ENCODE measurements at regions not wholly inside any gene's neighbourhood (a gene's known extent, or its start where the extent isn't known, plus 50 kb on each side); places are given as distances from the start of the nearest gene placed in this dataset.

DNA sequence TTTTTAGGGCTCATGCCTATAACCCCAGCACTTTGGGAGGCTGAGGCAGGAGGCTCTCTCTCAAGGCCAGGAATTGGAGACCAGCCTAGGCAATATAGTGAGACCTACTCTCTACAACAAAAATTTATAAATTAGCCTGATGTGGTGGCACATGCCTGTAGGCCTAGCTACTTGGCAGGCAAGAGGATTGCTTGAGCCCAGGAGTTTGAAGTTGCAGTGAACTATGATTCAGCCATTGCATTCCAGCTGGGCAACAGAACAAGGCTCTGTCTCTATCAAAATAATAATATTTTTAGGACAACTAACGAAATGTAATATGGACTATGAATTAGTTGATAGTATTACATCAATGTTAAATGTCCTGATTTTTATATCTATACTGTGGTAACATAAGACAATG, 68.8 kb upstream of the ARID1A start:
- Histone ChIP-seq H3K36me3 (replicated peaks in 1 of 2; ENCODE audit: control insufficient read depth in 1 of 2, insufficient read depth in 2 of 2, low read length in 1 of 2) (no peaks in the 10 kb centered on the region), H3K4me2 (no peak overlapping the region), H3F3A (replicated peaks; ENCODE audit: insufficient read depth) (no peaks in the 10 kb centered on the region), H2AFZ (ENCODE audit: low read depth) (no peak overlapping the region), H3K4me3 (ENCODE audit: low read depth in 2 of 2, low read length in 1 of 2) (no peak overlapping the region), H3K27ac (ENCODE audit: low read depth in 2 of 2, low read length in 1 of 2) (no peak overlapping the region), H3K79me2 (ENCODE audit: insufficient read depth) (no peaks in the 10 kb centered on the region), H3K27me3 (ENCODE audit: insufficient read depth) (no peaks in the 10 kb centered on the region), H4K20me1 (ENCODE audit: insufficient read depth) (no peaks in the 10 kb centered on the region), H3K9me3 (no peaks in the 10 kb centered on the region), H3K9me2 (no peaks in the 10 kb centered on the region), H3K4me1 (ENCODE audit: control insufficient read depth in 1 of 2, insufficient read depth in 2 of 2, low read depth in 1 of 2, low read length in 1 of 2) (no peaks in the 10 kb centered on the region), H3K9ac (no peak overlapping the region)
- no peak for DNase-seq
- ChIA-PET CTCF (interaction anchor here (1.0 kb wide), 1 partner anchor 25 kb away, joined by 3 read pairs; no protein-coding TSS in a partner anchor), POLR2A (no interaction called here)
- 73% methylated on average over 1 of the region's 1 CpG for WGBS (ENCODE audit: low lambda C conversion rate)
- no peak for TF ChIP-seq MAX (IDR thresholded peaks at IDR 0.05; ENCODE audit: low read depth)
- no peak for TF ChIP-seq EZH2phosphoT487 (IDR thresholded peaks at IDR 0.05; ENCODE audit: borderline replicate concordance, low read depth)
- no peak for TF ChIP-seq SMC3 (IDR thresholded peaks at IDR 0.05; ENCODE audit: low read depth, low read length)

DNA sequence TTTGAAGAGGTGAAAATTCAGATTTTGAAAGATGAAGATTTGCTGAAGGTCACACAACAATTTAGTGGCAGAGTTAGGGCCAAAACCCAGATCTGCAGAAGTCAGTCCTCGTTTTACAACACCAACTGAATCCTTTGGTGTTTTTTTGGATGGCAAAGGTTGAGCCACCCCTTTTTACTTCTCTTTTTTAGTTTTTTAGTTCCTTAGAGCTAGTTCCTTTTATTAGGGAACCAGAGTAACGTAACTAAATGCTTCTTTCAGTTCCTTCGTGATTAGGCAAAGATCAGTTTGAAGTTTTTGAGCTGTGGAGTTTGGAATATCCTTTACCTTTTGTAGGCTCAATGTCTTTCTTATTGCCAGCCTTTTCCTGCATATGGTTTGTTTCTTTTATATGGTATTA, 67.9 kb upstream of the ARID1A start:
- TF ChIP-seq RAD21 (IDR thresholded peaks at IDR 0.05; ENCODE audit: low read length): no peak
- no peak for TF ChIP-seq ZBTB33 (IDR thresholded peaks at IDR 0.05; ENCODE audit: borderline replicate concordance, low read depth)
- no peak for TF ChIP-seq YY1 (IDR thresholded peaks at IDR 0.05; ENCODE audit: low read depth)
- TF ChIP-seq TAF1 (IDR thresholded peaks at IDR 0.05; ENCODE audit: borderline replicate concordance, low read depth, low read length): no peak
- no peak for TF ChIP-seq CTCF (IDR thresholded peaks at IDR 0.05)
- no peaks in the 10 kb centered on the region for H4K20me1 ChIP-seq (ENCODE audit: insufficient read depth)
- no peak overlapping the region for H2AFZ ChIP-seq (ENCODE audit: low read depth)
- no peaks in the 10 kb centered on the region for H3K9me3 ChIP-seq
- H3K4me2 ChIP-seq: no peak overlapping the region
- H3K4me1 ChIP-seq (ENCODE audit: control insufficient read depth in 1 of 2, insufficient read depth in 2 of 2, low read depth in 1 of 2, low read length in 1 of 2): no peaks in the 10 kb centered on the region
- no peaks in the 10 kb centered on the region for H3K79me2 ChIP-seq (ENCODE audit: insufficient read depth)
- POLR2A ChIA-PET: no interaction called here
- H3F3A ChIP-seq (replicated peaks; ENCODE audit: insufficient read depth): no peaks in the 10 kb centered on the region
- H3K9ac ChIP-seq: no peak overlapping the region
- DNase-seq: no peak
- no peak overlapping the region for H3K27ac ChIP-seq (ENCODE audit: low read depth in 2 of 2, low read length in 1 of 2)
- 80% methylated on average over 3 of the region's 3 CpGs for WGBS (ENCODE audit: low lambda C conversion rate)
- no peak overlapping the region for H3K4me3 ChIP-seq (ENCODE audit: low read depth in 2 of 2, low read length in 1 of 2)
- H3K27me3 ChIP-seq (ENCODE audit: insufficient read depth): no peaks in the 10 kb centered on the region
- H3K9me2 ChIP-seq: no peaks in the 10 kb centered on the region
- no peaks in the 10 kb centered on the region for H3K36me3 ChIP-seq (replicated peaks in 1 of 2; ENCODE audit: control insufficient read depth in 1 of 2, insufficient read depth in 2 of 2, low read length in 1 of 2)
- CTCF ChIA-PET: no interaction called here

All from SK-N-SH (cell line).